Cerebellar cortex (tissue), 1 donor: ENCODE measurements at regions not wholly inside any gene's neighbourhood (a gene's known extent, or its start where the extent isn't known, plus 50 kb on each side); places are given as distances from the start of the nearest gene placed in this dataset.
A peak's percentile ranks its signal among the peaks of the same experiment; 100 is the strongest.
"Not testable (repeated sequence)": the region's sequence is repeated elsewhere in the genome, so short reads cannot be mapped to it uniquely, and the experiment has no call there.

Source experiments
- DNase-seq: peaks from one replicate; pipeline ENCODE4 v3.0.0-alpha.2; 2015; ENCODE audit warnings: low spot score

DNA sequence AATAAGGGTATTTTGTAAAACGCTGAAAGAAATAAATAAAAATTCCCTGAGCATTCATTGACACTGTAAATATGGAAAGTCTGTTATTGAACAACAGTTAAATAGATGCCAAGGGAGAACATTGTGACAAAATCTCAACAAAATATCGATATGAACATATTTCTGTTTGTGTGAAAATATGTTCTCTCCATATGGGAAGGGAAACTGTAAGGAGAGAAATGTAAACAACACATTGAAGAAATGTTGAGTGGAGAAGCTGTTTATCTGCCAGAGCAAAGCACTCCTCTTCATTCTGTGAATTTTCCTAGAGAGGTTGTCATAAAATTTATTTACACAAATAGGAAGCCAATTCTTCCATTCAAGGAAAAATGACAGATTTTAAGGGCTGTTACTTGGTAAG lies 57.1 kb upstream of the EOMES start:
- no peak for DNase-seq

DNA sequence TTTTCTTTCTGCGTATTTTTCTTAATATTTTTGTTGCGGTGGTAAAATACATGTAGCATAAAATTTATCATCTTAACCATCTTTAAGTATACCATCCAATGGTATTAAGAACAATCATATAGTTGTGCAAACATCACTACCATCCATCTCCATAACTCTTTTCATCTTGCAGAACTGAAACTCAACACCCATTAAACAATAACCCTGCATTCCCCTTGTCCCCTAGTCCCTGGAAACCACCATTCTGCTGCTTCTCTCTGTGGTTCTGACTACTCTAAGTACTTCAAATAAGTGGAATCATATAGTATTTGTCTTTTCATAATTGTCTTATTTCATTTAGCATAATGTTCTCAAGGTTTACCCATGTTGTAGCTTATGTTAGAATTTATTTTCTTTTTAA lies 67.3 kb upstream of the EOMES start:
- DNase-seq: no peak

DNA sequence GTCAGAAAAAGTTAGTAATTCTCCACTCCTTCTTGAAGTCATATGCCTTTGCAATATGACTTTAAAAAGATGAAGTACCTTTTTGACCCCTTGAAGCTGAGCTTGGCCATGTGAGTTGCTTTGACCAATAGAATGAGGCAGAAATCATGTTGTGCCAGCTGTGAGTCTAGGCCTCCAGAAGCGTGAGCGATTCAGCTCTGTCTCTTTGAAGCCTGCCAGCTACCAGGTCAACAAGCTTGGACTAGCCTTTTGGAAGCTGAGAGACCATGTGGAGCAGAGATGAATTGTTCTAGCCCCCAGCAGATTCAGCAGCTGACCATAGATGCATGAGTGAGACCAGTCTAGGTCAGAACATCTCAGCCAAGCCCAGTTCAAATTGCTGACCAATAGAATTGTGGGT lies 69.8 kb upstream of the EOMES start:
- DNase-seq: peak; percentile 42

DNA sequence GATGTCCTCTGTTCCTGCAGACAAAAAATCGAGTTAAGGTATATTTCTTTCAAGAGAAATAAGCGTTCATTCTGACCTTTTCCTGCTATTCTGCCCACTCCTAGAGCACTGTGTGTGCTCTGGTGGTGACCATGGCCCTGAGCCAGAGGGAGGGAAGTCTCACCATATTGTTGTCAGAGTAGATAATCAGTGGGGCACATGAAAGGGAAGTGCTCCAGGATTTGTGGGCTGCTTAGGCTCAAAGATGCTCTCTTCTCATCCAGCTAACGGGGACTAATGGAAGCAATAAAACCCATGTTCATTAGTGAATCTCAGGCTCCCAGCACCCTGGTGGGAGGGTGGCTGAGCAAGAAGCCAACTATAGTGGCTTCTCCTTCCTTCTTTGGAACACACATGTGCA lies 70.7 kb upstream of the EOMES start:
- DNase-seq: peak; percentile 97

DNA sequence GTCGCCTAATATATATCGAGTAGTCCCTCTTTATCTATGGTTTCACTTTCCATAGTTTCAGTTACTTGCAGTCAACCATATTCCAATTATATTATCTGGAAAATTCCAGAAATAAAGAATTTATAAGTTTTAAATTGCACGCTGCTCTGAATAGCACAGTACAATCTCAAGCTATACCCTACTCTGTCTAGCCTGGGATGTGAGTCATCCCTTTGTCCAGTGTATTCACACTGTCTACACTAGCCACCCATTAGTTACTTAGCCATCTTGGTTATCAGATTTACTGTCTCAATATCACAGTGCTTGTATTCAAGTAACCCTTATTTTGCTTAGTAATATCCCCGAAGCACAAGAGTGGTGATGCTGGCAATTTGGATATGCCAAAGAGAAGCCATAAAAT lies 72.1 kb upstream of the EOMES start:
- DNase-seq: no peak

DNA sequence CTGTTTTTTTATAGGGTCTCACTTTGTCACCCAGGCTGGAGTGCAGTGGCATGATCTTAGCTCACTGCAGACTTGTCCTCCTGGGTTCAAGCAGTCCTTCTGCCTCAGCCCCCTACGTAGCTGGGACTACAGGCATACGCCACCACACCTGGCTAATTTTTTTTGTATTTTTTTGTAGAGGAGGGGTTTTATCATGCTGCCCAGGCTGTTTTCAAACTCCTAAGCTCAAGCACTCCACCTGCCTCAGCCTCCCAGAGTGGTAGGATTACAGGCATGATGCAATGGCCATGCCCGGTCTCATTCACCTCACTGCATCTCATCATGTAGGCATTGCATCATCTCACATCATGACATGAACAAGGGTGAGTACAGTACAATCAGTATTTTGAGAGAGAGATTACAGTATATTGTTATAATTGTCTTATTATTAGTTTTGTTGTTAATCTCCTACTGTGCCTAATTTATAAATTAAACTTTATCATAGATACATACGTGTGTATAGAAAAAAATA lies 74.3 kb upstream of the EOMES start:
- DNase-seq: no peak

DNA sequence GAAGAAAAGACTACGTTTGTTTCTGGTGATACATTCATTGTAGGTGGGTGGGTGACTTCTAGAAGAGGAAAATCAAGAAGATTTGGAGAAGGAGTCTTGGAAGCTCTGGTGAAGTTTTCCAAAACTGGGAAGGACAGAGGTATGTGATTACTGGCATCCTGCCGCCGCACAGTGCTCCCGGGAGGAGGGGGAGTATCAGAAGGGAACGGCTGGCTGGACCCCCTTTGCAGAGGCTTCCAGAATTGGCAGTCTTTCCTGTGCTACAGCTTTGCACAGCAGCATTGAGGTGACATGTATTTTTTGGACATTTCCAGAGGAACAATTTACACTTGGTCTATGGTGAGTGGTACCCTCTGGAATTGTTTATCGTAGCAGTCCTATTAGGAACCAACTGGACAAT lies 75.7 kb upstream of the EOMES start:
- DNase-seq: no peak

DNA sequence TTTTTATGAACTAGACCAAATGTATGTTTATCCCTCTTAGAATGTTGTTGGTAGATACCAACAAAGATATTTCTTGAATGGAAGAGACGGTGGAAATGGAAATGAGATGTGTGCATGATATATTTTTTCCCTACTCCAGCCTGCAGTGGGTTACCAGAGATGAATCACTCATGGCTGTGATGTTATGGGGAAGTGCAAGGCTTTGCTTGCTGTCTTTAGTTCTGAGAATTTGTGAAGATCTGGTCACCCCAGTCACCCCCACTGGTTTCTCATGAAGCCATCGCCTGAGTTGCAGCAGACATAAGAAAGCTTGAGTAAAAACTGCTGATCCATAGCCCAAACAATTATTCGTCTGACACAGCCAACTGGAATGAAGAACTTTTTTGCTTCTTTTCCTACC lies 78.1 kb upstream of the EOMES start:
- DNase-seq: no peak

DNA sequence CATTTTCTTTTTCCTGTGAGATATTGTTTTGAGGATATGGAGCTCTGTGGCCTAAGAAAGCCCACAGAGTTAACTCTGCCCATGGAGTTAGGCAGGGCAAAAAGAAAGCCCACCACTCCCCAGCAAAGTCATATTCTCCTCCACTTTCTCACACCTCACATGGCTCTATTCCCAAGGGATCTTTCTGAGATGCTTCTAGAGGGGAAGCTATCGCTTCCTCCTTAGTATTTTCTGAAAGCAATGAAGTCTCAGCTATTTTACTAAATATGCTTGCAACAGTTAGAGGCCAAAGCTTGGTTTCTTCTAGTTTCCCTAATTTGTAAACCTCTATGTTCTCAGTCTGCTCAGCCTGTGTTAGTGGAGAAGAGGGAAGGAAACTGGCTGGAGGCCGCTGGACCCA lies 80.3 kb upstream of the EOMES start:
- DNase-seq: no peak

DNA sequence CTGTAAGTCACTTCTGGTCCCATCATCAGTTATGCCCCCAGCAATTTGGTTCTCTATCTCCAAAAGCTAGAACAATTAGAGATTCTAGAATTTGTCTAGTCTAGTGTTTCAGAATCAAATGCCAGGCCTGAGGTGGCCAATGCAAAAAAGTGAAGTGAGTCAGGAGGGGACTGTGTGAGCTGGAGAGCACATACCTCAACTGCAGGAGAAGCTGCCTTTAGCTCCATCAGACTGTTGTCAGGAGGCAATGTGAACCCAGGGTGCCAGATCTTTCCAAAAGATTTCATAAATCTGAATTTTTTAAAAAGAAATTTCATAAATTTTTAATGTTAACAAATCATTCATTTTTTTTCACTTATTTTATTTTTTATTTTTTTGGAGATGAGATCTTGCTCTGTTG lies 80.7 kb upstream of the EOMES start:
- no peak for DNase-seq

DNA sequence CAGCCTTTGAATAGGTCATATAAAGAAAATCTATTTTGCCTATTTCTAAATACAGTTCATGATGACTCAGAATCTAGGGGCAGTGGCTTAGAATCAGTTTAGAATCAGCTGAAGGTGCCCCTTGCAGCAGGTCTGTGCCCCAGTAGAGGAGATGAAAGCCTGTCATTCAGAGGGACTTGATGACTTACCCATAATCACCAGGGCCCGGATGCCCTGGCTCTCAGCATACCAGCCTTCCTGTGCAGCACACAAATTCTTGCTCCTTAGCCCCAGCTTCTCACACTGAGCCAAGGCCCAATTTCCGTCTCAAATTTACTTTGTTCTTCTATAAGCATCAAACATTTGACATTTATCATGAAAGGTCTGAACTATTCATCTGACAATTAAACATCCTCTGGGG lies 83.2 kb upstream of the EOMES start:
- DNase-seq: no peak

DNA sequence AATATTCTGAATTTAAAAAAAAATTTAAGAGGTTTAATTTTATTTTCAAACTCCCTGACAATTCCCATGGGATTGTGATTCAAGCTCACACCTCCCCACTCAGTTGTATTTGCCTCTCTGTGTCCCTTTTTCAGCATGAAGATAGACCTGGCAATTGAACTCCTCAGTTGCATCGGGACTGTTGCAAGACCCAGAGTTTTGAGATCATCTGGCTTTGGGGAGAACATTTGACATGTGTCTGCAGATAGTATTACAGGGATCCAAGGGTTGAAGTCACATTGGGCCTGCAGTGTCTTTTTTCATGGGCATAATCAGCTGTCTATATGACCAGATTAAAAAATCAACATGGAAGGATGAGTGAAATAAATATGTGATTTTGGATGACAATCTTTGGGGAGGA lies 91.1 kb upstream of the EOMES start:
- DNase-seq: no peak

DNA sequence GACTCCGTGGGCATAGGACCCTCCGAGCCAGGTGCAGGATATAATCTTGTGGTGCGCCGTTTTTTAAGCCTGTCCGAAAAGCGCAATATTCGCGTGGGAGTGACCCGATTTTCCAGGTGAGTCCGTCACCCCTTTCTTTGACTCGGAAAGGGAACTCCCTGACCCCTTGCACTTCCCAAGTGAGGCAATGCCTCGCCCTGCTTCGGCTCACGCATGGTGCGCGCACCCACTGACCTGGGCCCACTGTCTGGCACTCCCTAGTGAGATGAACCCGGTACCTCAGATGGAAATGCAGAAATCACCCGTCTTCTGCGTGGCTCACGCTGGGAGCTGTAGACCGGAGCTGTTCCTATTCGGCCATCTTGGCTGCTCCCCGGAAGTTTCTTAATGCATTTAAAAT lies 99.5 kb upstream of the EOMES start:
- DNase-seq: not testable (repeated sequence)

DNA sequence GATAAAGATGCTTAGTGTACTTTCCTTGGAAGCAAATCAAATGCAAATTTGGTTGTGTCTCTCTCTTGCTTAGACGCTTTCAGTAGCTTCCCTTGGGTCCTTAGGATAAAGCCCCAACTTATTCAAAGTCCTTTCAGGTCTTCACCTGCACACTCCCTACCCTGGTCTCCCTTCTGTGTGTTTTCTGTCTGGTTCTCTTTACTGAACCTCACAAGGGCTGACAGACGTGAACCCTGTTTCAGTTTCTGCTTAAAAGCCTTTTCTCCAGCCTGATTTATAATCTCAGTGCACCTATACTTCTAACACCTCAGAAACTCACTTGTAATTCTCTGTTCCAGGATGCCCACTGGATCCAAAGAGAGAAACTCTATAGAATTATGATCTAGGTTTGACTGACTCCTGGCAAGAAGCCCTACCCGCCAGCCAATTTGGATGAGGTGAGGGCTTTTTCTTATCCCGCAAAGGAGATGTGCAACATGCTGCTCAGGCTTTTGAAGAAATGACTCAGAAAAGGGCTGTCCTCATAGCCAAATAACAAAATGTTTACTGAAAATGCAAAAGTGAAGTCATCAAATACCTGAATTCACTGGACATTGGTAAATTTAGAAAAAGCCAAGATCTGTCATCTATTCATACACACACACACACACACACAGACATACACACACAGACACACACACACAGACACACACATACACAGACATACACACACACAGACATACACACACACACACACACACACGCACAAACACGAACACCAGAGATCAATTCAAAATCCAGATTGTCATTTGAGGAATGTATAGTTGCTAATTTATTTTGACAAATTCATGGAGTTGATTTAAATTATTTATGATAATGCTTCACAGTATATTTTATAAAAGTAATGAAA lies 102.4 kb upstream of the EOMES start:
- DNase-seq: no peak

DNA sequence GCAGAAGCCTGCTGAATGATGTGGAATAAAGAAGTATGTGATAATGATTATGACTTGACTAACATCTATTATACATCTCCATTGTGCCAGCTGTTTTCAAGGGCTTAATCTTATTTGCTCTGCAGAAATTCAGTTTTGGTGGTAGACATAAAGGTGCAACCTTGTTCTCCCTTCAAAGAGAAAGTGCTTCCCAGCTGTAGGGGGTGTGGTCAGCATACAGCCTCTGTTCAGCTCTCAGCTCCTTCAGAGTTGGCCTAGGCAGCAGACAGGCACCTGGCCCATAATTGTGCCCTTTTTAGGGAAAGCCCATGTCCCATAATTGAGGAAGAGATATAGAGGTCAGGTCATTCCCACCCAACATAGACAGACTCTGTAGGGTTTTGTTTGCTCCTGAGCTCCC lies 104.3 kb upstream of the EOMES start:
- DNase-seq: no peak

DNA sequence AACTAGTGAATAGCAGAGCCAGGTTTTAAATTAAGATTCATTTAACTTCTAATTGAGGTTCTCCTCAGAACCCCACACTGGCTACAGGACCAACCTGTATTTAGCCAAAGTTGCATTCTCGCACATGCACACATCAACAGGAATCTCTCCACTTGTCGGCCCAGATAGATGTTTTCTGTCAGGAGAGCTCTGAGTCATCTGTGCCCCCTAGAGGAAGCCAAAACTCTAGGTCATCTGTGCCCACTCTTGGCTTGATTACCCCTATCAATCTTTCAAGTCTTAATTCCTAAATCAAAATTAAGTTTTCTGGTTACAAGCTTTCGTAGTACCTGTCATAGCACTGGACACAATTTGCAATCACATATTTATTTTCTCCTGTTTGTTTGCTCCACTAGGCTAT lies 104.9 kb upstream of the EOMES start:
- no peak for DNase-seq

DNA sequence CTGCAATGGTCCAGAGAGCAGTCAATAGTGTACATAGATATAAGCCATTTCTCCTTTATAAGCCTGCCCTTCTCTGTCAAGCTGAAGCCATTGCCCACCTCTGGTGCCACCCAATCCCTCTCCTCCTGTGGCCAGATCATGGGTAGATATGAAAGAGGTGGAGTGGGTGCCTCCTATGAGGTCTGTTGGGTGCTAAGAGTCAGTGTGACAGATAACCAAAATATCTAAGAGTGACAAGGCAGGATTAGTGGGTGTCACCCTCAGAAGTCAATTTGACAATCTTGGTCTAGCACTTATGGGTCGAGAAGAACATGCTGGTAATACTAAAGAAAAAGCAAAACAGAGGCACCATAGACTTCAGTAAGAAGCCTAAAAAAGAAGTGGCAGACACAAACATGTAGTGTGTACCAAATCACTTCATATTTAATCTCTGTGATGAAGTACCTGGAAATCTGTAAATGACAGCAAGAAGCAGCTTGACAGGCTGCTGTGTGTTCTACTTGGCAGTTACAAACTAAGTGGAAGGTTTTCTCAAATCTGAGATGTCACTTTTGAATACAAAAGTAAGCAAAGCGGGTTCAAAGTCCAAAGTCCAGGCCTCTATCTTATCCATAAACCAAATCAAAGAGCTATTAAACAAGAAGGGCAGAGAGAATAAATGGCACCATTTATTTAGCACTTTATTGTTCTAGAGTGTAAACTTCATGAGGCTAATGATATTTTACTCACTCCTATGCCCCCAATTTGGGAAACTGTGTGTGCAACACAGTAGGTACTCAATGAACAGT lies 118.9 kb upstream of the EOMES start:
- no peak for DNase-seq

DNA sequence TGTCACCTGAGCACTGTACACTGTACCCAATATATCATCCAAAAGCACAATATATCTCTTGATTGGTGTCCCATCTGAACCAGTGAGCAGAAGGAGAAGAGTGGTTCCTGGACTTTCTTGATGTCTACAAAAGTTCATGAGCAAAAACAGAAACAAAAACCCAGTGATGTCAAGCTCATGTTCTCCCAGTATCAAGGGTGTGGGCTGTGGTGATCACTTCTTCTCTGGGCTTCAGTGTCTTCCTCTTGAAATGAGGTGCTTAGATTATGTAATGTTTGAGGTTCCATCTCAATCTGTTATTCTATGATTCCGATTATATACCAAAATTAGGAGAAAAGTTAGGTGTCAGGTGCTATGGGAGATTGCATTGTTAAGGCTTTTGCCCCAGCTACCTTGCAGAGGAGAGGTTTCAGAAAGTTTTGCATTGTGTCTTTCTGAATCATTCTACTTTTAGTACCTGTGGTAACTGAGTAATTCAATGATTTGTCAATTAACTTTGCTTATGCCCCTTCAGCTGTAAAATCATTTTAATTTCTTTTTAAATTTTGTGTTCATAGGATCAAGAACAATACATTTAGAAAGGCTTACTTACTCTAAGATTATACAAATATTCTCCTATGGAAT lies 122.0 kb upstream of the EOMES start:
- no peak for DNase-seq

DNA sequence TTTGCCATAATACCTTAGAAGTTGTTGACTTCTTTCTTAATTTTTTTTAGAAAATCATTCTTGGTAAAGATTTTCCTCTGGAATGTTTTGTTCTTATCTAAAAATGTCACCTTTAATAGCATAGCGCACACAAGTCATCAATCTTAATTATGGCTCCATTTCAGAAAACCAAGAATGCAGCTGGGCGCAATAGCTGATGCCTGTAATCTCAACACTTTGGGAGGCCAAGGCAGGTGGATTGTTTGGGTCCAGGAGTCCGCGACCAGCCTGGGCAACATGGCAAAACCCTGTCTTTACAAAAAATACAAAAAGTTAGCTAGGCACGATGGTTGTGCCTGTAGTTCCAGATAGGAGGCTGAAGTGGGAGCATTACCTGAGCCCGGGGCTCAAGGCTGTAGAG lies 125.6 kb upstream of the EOMES start:
- DNase-seq: no peak

DNA sequence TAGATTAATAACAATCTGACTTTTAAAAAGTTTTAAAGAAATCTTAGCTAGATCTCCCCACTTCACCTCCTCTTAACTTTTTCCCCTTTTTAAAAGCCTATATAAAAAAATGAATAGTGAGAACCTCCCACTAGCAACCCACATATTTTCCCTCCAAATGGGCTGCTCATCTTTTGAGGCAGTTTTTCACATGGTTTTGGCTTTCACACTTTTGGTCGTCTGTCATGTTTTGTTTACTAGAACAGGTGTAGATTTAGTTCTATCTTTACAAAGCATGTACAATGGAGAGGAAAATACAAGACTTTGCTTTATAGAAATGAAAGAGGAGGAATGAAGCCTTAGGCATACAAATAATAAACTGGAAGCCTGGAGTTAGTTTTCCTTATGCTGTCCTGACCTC lies 126.7 kb upstream of the EOMES start:
- no peak for DNase-seq

DNA sequence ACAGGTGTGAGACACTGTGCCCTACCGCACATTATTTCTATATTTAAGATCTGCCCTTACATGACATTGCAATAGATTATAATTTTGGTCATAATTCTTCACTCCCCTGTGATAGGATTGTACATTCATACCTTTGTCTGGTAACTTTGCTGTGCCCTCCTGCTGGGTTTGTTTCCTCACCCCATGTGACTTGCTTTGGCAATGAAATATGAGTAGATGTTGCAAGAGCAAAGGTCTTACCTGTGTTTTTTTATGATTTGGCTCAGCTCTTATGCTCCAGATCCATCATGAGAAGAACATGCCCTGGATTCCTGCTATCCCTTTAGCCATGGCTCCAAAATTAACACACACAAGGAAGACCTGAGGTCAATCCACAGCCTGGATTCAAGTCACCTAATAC lies 137.7 kb upstream of the EOMES start:
- DNase-seq: no peak

DNA sequence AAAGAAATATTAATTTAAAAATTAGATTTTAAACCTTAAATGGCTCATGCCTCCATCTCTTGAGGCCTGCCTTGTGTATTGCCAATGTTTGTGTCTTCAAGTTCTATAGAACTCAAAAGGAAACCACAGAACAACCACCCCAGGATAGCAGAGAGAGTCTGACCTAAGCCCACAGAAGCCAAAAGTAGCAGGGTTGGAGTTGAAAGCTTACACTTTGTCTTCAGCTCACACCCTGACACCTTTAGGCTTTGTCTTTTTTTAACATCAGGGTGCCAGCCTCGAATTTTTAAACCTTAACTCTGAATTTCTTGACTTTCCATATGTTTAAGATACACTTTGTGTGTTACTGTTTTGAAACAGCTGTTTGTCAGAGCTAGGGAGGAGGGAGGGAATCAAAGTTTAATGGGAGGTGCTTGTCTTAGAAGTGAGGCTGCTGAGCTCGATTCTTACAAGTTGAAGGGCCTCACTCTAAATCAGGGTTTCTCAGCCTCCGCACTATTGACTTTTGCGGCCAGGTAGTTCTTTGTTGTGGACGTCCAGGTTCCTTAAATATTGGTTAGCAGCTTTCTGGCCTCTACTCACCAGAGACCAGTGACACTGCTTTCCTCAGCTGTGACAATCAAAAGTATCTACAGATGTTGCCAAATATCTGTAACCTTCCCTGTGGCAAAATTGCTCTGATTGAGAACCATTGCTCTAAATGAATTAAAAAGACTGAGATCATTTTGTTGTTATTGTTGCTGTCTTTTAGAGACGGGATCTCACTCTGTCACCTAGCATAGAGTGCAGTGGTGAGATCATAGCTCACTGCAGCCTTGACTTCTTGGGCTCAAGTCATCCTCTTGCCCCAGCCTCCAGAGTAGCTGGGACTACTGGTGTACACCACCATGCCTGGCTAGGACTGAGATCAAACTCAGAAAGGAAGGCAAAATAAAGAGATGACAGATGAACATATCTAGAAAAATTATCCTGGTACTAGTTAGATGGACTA lies 139.2 kb upstream of the EOMES start:
- no peak for DNase-seq
